ENCODE measurements at regions not wholly inside any gene's neighbourhood (a gene's known extent, or its start where the extent isn't known, plus 50 kb on each side); places are given as distances from the start of the nearest gene placed in this dataset.

GRCh38 chr1:4024811-4025210, 124.7 kb upstream of the C1orf174 start:
- no peak overlapping the region for H3K4me3 ChIP-seq (ENCODE audit: low read depth, poor library complexity, severe bottlenecking)
- intact Hi-C loops (cut with DNase I; ENCODE audit: low total_unique reads) = no loop called here
- no peak for DNase-seq (ENCODE audit: low spot score in 2 of 2)
- no peak for TF ChIP-seq CTCF (IDR thresholded peaks at IDR 0.05)
- TF ChIP-seq POLR2A (IDR thresholded peaks at IDR 0.05) = no peak

GRCh38 chr1:4025752-4026151, 125.7 kb upstream of the C1orf174 start:
- DNase-seq (ENCODE audit: low spot score in 2 of 2) = no peak
- intact Hi-C loops (cut with DNase I; ENCODE audit: low total_unique reads) = no loop called here
- no peak overlapping the region for H3K4me3 ChIP-seq (ENCODE audit: low read depth, poor library complexity, severe bottlenecking)
- 66 to 77% methylated on average over 5 of the region's 5 CpGs for WGBS, 2 donors
- TF ChIP-seq POLR2A (IDR thresholded peaks at IDR 0.05) (no peak), CTCF (IDR thresholded peaks at IDR 0.05) (no peak)

- intact Hi-C loops (cut with DNase I; ENCODE audit: low total_unique reads) = no loop called here
- no peak overlapping the region for H3K4me3 ChIP-seq (ENCODE audit: low read depth, poor library complexity, severe bottlenecking)
- 74 to 77% methylated on average over 11 of the region's 11 CpGs for WGBS, 2 donors
- no peak for DNase-seq (ENCODE audit: low spot score in 2 of 2)
- no peak for TF ChIP-seq CTCF (IDR thresholded peaks at IDR 0.05)
- no peak for TF ChIP-seq POLR2A (IDR thresholded peaks at IDR 0.05)
Observed at GRCh38 chr1:4027008-4027407, 126.9 kb upstream of the C1orf174 start.

GRCh38 chr1:4027492-4028138, 127.5 kb upstream of the C1orf174 start:
- DNase-seq (ENCODE audit: low spot score in 2 of 2) = no peak
- 35 to 49% methylated on average over 16 of the region's 16 CpGs for WGBS, 2 donors
- no peak for TF ChIP-seq CTCF (IDR thresholded peaks at IDR 0.05)
- no peak for TF ChIP-seq POLR2A (IDR thresholded peaks at IDR 0.05)
- intact Hi-C loops (cut with DNase I; ENCODE audit: low total_unique reads) = no loop called here
- H3K4me3 ChIP-seq (ENCODE audit: low read depth, poor library complexity, severe bottlenecking) = no peak overlapping the region

- H3K4me3 ChIP-seq (ENCODE audit: low read depth, poor library complexity, severe bottlenecking) = no peak overlapping the region
- intact Hi-C loops (cut with DNase I; ENCODE audit: low total_unique reads) = no loop called here
- TF ChIP-seq CTCF (IDR thresholded peaks at IDR 0.05) (no peak), POLR2A (IDR thresholded peaks at IDR 0.05) (no peak)
- 83 to 95% methylated on average over 6 of the region's 6 CpGs for WGBS, 2 donors
- DNase-seq (ENCODE audit: low spot score in 2 of 2) = no peak
Observed at GRCh38 chr1:4028139-4028501, 128.0 kb upstream of the C1orf174 start.

GRCh38 chr1:4029376-4029775, 129.3 kb upstream of the C1orf174 start:
- intact Hi-C loops (cut with DNase I; ENCODE audit: low total_unique reads) = no loop called here
- H3K4me3 ChIP-seq (ENCODE audit: low read depth, poor library complexity, severe bottlenecking) = no peak overlapping the region
- DNase-seq (ENCODE audit: low spot score in 2 of 2) = no peak
- TF ChIP-seq CTCF (IDR thresholded peaks at IDR 0.05) = no peak
- no peak for TF ChIP-seq POLR2A (IDR thresholded peaks at IDR 0.05)
